ENCODE measurements at regions not wholly inside any gene's neighbourhood (a gene's known extent, or its start where the extent isn't known, plus 50 kb on each side); places are given as distances from the start of the nearest gene placed in this dataset.
A peak's percentile ranks its signal among the peaks of the same experiment; 100 is the strongest.

DNA sequence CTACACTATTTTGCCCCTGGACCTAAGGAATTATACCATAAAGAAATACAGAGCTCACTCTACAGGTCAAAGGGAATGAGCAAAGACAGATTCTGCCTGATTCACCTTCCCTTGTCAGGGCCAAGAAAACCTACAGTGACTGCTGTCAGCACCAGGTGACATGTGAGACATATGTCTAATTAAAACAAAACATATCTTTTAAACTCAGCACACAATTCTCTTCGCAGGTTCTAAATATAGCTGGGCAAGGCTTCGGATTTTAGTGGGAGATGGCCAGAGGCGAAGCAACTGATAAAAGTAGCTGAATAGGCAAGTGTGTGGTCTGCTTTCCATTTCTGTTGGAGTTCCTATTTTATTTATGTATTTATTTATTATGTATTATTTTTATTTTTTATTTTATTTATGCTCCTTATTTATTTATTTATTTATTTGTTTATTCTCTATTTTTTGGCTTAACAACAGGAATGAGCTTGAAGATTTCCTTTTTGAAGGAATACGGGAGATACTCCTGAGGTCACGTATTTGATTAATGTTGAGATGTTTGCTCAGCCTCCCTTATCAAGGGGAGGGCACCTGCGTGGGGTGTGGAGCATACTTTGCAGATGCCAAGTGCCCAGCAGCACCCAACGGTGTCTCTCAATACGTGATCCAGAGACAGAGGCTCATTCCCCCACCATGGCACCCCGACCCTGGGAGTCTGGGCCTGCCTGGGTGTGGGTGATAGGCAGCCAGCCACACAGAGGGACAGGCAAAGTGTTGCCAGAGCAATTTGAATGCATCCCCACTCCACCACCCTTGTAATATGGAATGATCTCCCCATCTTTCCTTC, 141.8 kb downstream of the RNF152 start:
- TF ChIP-seq, protein P1, sequence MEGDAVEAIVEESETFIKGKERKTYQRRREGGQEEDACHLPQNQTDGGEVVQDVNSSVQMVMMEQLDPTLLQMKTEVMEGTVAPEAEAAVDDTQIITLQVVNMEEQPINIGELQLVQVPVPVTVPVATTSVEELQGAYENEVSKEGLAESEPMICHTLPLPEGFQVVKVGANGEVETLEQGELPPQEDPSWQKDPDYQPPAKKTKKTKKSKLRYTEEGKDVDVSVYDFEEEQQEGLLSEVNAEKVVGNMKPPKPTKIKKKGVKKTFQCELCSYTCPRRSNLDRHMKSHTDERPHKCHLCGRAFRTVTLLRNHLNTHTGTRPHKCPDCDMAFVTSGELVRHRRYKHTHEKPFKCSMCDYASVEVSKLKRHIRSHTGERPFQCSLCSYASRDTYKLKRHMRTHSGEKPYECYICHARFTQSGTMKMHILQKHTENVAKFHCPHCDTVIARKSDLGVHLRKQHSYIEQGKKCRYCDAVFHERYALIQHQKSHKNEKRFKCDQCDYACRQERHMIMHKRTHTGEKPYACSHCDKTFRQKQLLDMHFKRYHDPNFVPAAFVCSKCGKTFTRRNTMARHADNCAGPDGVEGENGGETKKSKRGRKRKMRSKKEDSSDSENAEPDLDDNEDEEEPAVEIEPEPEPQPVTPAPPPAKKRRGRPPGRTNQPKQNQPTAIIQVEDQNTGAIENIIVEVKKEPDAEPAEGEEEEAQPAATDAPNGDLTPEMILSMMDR (IDR thresholded peaks at IDR 0.05): no peak
- peaks cover 3% of the 10 kb centered on the region for H3K4me1 Mint-ChIP-seq (ENCODE audit: low read depth)

DNA sequence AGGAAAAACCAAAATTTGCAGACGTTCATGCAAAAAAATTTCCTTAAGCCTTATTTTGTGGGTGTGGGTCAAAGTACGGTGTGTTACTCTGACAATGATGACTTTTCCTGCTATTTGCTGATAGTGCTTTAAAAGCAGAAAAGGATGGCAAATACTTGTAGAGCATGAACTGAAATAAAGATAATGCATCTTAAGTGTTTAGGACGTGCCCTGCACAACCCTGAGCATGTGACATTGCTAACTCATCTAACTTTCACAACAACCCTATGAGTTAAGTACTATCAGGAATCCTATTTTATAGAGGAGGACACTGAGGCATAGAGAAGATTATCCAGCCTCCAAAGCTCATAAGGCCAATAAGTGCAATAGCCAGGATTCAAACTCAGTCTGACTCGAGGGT, 143.3 kb downstream of the RNF152 start:
- Mint-ChIP-seq H3K27ac (ENCODE audit: unreplicated experiment) (no peak overlapping the region), H3K4me3 (ENCODE audit: unreplicated experiment) (no peak overlapping the region), H3K4me1 (ENCODE audit: low read depth) (peaks cover 13% of the 10 kb centered on the region), H3K9me3 (ENCODE audit: low read depth) (no peaks in the 10 kb centered on the region), H3K36me3 (ENCODE audit: low read depth) (no peaks in the 10 kb centered on the region), H3K27me3 (ENCODE audit: low read depth) (no peaks in the 10 kb centered on the region)
- TF ChIP-seq, protein P1 (IDR thresholded peaks at IDR 0.05): no peak
- DNase-seq (ENCODE audit: low spot score): no peak

More for the DNA sequence above, 141.8 kb downstream of the RNF152 start:
- no peak for DNase-seq (ENCODE audit: low spot score)
- Mint-ChIP-seq H3K9me3 (ENCODE audit: low read depth) (no peaks in the 10 kb centered on the region), H3K4me3 (ENCODE audit: unreplicated experiment) (no peak overlapping the region), H3K27me3 (ENCODE audit: low read depth) (no peaks in the 10 kb centered on the region), H3K27ac (ENCODE audit: unreplicated experiment) (no peak overlapping the region), H3K36me3 (ENCODE audit: low read depth) (no peaks in the 10 kb centered on the region)

DNA sequence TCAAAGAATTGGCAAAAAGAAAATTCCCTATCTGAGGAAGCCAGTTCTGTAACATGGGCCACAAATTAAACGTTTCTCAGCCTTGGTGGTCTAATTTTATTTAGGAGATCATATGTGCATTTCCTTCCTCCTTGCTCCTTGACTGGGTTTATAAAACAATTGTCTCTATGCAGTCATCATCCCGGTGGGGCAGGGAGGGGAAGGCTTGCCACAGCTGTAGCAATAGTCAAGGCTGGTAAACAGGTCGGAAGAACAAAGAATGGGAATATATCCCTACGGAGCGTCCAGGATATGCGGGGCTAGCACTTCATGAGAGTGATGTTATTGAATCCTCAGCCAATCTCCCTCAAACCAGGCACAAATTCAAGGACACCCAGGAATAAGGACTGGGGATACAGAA, 143.8 kb downstream of the RNF152 start:
- no peak overlapping the region for H3K27ac Mint-ChIP-seq (ENCODE audit: unreplicated experiment)
- no peaks in the 10 kb centered on the region for H3K36me3 Mint-ChIP-seq (ENCODE audit: low read depth)
- no peaks in the 10 kb centered on the region for H3K9me3 Mint-ChIP-seq (ENCODE audit: low read depth)
- H3K4me1 Mint-ChIP-seq (ENCODE audit: low read depth): peaks cover 18% of the 10 kb centered on the region
- no peak for DNase-seq (ENCODE audit: low spot score)
- TF ChIP-seq, protein P1 (IDR thresholded peaks at IDR 0.05): no peak
- no peaks in the 10 kb centered on the region for H3K27me3 Mint-ChIP-seq (ENCODE audit: low read depth)
- no peak overlapping the region for H3K4me3 Mint-ChIP-seq (ENCODE audit: unreplicated experiment)

DNA sequence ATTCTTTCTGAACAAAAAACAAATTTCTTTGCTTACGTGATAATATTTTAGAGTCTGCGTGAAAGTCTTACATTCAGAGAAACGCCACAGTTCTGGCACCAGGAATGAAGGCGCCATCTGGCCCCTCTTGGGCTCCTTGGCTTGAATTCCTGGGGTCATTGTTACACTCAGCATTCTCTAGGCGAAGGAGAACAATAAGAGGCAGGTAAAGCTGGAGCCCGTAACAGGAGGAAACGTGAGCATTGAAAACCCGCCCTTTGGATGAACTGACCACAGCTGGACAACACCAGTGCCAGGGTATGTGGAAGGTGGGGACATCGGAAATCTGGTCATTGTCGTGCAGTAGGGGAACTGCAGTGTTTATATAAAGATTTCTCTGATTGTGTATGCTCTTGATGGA, 144.8 kb downstream of the RNF152 start:
- Mint-ChIP-seq H3K9me3 (ENCODE audit: low read depth) (no peaks in the 10 kb centered on the region), H3K27ac (ENCODE audit: unreplicated experiment) (no peak overlapping the region), H3K36me3 (ENCODE audit: low read depth) (no peaks in the 10 kb centered on the region), H3K4me1 (ENCODE audit: low read depth) (peaks cover 29% of the 10 kb centered on the region), H3K4me3 (ENCODE audit: unreplicated experiment) (no peak overlapping the region), H3K27me3 (ENCODE audit: low read depth) (no peaks in the 10 kb centered on the region)
- DNase-seq (ENCODE audit: low spot score): no peak
- TF ChIP-seq, protein P1 (IDR thresholded peaks at IDR 0.05): no peak

DNA sequence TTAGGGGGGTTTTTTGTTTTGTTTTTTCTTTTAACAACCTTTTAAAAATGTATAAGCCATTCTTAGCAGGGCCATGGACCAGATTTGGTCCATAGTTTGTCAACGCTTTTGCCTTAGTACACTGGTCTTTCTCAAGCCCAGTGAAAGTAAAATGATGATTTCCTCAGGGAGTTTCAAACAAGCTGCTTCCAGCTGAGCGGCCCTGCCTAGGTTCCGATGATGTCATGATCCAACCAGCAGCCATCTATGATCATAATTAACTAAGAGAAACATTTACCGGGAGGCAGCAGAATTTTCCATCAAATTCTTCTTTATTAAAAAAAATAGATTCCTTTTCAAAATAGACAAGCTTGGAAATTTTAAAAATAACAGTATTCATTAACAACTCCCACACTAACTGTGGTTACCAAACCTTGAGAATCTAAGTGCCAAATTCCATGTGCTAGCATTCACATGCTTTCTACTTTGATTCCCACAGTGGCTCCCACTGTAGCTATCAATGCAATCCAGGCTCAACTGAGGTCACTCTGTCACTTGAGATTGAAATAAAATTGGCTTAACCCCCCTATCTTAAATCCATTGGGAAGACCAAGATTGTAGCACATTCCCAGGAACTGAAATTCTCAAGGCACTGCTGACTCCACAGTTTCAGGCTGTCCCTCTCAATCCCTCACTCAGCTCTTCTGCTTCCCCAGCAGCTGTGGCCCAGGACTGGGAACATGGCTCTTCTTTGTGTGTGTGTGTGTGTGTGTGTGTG, 148.9 kb downstream of the RNF152 start:
- no peak for DNase-seq (ENCODE audit: low spot score)
- Mint-ChIP-seq H3K27ac (ENCODE audit: unreplicated experiment) (peak overlapping the region; percentile 88), H3K4me1 (ENCODE audit: low read depth) (peaks cover 58% of the 10 kb centered on the region), H3K4me3 (ENCODE audit: unreplicated experiment) (no peak overlapping the region), H3K36me3 (ENCODE audit: low read depth) (no peaks in the 10 kb centered on the region), H3K9me3 (ENCODE audit: low read depth) (peaks cover 5% of the 10 kb centered on the region), H3K27me3 (ENCODE audit: low read depth) (no peaks in the 10 kb centered on the region)
- TF ChIP-seq, protein P1 (IDR thresholded peaks at IDR 0.05): no peak
